ENCODE measurements at regions not wholly inside any gene's neighbourhood (a gene's known extent, or its start where the extent isn't known, plus 50 kb on each side); places are given as distances from the start of the nearest gene placed in this dataset.
A peak's percentile ranks its signal among the peaks of the same experiment; 100 is the strongest.

- no peak for DNase-seq (ENCODE audit: low spot score)
- in situ Hi-C loops (cut with MboI; ENCODE audit: low sequenced_read_pairs, unreplicated experiment): no loop called here
- no peak for TF ChIP-seq CTCF (IDR thresholded peaks at IDR 0.05; ENCODE audit: borderline replicate concordance, control extremely low read depth, extremely low read depth, insufficient read depth, missing control alignments)
Observed at GRCh38 chr5:116651653-116652052, 77.0 kb upstream of the SEMA6A start.

- in situ Hi-C loops (cut with MboI; ENCODE audit: low sequenced_read_pairs, unreplicated experiment): no loop called here
- DNase-seq (ENCODE audit: low spot score): peak; percentile 29
- no peak for TF ChIP-seq CTCF (IDR thresholded peaks at IDR 0.05; ENCODE audit: borderline replicate concordance, control extremely low read depth, extremely low read depth, insufficient read depth, missing control alignments)
Observed at GRCh38 chr5:116650964-116651363, 76.3 kb upstream of the SEMA6A start.

- in situ Hi-C loops (cut with MboI; ENCODE audit: low sequenced_read_pairs, unreplicated experiment): no loop called here
- DNase-seq (ENCODE audit: low spot score): no peak
- TF ChIP-seq CTCF (IDR thresholded peaks at IDR 0.05; ENCODE audit: borderline replicate concordance, control extremely low read depth, extremely low read depth, insufficient read depth, missing control alignments): no peak
Observed at GRCh38 chr5:116650544-116650943, 75.9 kb upstream of the SEMA6A start.

- TF ChIP-seq CTCF (IDR thresholded peaks at IDR 0.05; ENCODE audit: borderline replicate concordance, control extremely low read depth, extremely low read depth, insufficient read depth, missing control alignments): no peak
- in situ Hi-C loops (cut with MboI; ENCODE audit: low sequenced_read_pairs, unreplicated experiment): no loop called here
- DNase-seq (ENCODE audit: low spot score): no peak
Observed at GRCh38 chr5:116646611-116647289, 72.1 kb upstream of the SEMA6A start.

- TF ChIP-seq CTCF (IDR thresholded peaks at IDR 0.05; ENCODE audit: borderline replicate concordance, control extremely low read depth, extremely low read depth, insufficient read depth, missing control alignments): no peak
- no peak for DNase-seq (ENCODE audit: low spot score)
- in situ Hi-C loops (cut with MboI; ENCODE audit: low sequenced_read_pairs, unreplicated experiment): no loop called here
Observed at GRCh38 chr5:116645627-116646026, 71.0 kb upstream of the SEMA6A start.

- in situ Hi-C loops (cut with MboI; ENCODE audit: low sequenced_read_pairs, unreplicated experiment): no loop called here
- DNase-seq (ENCODE audit: low spot score): no peak
Observed at GRCh38 chr5:116640236-116640635, 65.6 kb upstream of the SEMA6A start.

More at GRCh38 chr5:116640236-116640635, 65.6 kb upstream of the SEMA6A start:
- TF ChIP-seq CTCF (IDR thresholded peaks at IDR 0.05; ENCODE audit: borderline replicate concordance, control extremely low read depth, extremely low read depth, insufficient read depth, missing control alignments): no peak
